GM06990 (cell line): ENCODE measurements at regions not wholly inside any gene's neighbourhood (a gene's known extent, or its start where the extent isn't known, plus 50 kb on each side); places are given as distances from the start of the nearest gene placed in this dataset.

ENCODE experiments used
- DNase-seq: peaks from one replicate; pipeline ENCODE4 v3.0.0-alpha.2; 2011; ENCODE audit not compliant: insufficient read length; ENCODE audit errors: extremely low read depth
- H3K27me3 ChIP-seq: replicated peaks from 2 replicates; pipeline ENCODE4 v1.6.0; 2011; ENCODE audit warnings: low read length; ENCODE audit not compliant: control insufficient read depth, insufficient read depth
- H3K36me3 ChIP-seq: 2 replicates; pipeline ENCODE4 v1.5.1; 2011; ENCODE audit warnings: low read length; ENCODE audit not compliant: control insufficient read depth, insufficient read depth
- H3K4me3 ChIP-seq: replicated peaks from 2 replicates; pipeline ENCODE4 v1.5.1; 2011; ENCODE audit warnings: low read depth, mild to moderate bottlenecking, control low read depth, low read length
- TF ChIP-seq, protein P1 (sequence below): IDR thresholded peaks from 2 replicates; pipeline ENCODE4 v1.5.1; 2011; ENCODE audit warnings: low read length, control low read depth, mild to moderate bottlenecking, inconsistent platforms; ENCODE audit not compliant: insufficient read depth, poor library complexity, severe bottlenecking

DNA sequence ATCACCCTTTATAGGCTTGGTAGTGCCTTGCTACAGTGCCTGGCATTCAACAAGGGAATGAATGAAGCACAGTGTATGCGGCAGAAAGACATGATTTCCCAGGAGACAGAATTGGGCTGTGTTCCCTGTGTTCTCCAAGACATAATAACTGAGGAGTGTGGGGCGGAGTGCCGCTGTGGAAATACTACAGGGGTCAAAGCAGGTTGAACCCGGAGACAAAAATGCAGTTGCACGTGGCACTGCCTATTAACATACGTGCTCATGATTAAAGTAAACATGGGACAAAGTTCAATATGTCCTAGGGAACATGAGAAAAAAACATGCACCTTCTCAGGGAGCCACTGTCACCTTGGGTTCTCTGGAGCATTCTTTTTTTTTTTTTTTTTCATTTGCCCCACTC is 820.8 kb downstream of the RPA4 start:
- H3K36me3 ChIP-seq: no peaks in the 10 kb centered on the region
- H3K4me3 ChIP-seq: no peak overlapping the region
- no peaks in the 10 kb centered on the region for H3K27me3 ChIP-seq
- no peak for DNase-seq
- TF ChIP-seq, protein P1, sequence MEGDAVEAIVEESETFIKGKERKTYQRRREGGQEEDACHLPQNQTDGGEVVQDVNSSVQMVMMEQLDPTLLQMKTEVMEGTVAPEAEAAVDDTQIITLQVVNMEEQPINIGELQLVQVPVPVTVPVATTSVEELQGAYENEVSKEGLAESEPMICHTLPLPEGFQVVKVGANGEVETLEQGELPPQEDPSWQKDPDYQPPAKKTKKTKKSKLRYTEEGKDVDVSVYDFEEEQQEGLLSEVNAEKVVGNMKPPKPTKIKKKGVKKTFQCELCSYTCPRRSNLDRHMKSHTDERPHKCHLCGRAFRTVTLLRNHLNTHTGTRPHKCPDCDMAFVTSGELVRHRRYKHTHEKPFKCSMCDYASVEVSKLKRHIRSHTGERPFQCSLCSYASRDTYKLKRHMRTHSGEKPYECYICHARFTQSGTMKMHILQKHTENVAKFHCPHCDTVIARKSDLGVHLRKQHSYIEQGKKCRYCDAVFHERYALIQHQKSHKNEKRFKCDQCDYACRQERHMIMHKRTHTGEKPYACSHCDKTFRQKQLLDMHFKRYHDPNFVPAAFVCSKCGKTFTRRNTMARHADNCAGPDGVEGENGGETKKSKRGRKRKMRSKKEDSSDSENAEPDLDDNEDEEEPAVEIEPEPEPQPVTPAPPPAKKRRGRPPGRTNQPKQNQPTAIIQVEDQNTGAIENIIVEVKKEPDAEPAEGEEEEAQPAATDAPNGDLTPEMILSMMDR: no peak

DNA sequence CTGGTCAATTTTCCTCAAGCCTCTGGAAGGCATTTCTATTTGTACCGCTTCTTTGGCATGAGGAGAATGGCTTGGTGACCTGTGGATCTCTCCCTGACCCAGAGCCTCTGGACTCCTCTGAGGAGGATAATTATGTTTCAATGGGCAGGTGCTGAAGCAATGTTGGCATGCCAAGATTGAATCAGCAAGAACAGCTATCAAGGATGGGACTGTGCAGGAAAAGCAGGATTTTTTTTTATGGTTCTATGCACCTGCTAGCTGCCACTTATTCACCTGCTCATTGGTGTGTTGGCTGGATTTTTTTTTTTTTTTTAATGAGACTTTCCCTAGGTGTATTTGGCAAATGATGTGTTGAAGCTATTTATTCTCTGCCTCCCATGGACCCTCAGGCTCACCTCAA is 821.2 kb downstream of the RPA4 start:
- H3K36me3 ChIP-seq: no peaks in the 10 kb centered on the region
- DNase-seq: no peak
- no peak overlapping the region for H3K4me3 ChIP-seq
- H3K27me3 ChIP-seq: no peaks in the 10 kb centered on the region
- TF ChIP-seq, protein P1: no peak

DNA sequence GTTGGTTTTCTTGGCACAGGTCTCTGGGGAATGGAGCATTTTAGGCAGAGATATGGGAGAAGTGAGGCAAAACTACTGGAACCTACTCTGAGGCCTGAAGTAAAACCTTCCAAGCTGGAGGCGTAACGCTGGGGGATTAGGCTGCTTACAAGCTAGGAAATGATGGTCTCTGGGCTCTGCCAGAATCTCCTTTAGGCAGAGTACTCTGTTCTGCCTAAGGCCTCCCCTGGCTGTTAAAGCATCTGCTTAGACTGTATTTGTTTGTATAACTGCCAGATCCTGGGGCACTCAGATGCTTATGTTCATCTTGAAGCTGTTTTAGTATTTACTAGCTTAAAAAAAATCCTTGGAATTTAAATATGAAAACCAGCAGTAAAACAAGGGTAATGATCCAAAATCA is 822.2 kb downstream of the RPA4 start:
- Histone ChIP-seq H3K36me3 (no peaks in the 10 kb centered on the region), H3K4me3 (no peak overlapping the region), H3K27me3 (no peaks in the 10 kb centered on the region)
- TF ChIP-seq, protein P1: no peak
- no peak for DNase-seq

DNA sequence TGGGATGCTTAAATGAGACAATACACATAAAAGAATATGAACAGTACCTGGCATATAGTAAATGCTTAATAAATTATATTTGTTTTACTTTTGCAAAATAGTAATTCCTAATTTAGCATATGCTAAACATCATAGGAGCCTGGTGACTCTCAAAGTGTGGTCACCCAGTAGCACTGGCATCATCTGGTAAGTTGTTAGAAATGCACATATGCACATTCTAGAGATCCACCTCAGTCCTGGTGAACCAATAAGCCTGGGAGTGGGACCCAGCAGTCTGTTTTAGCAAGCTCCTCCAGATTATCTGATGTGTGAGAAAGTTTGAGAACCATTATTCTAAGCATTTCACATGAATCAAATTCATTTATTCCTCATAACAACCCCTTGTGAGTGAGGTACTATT is 830.4 kb downstream of the RPA4 start:
- Histone ChIP-seq H3K4me3 (no peak overlapping the region), H3K27me3 (no peaks in the 10 kb centered on the region), H3K36me3 (no peaks in the 10 kb centered on the region)
- TF ChIP-seq, protein P1: no peak
- no peak for DNase-seq

DNA sequence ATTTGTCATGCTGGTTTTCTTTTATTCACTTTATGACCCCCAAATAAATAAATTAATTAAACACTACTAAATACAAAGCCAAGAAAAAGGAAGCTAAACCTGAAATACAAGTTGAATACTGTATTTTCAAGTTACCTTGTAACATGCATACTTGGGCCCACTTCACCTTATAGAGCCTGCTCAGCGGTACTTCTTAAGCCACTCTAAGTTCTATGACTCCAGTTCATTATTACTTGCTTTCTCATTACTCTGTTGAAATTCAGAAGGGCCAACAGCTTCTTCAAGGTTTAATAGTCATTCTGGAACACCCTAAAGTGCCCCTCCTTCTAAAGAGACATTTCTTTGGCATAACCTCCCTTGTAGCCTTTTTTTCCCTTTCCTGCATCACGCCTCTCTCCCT is 844.5 kb downstream of the RPA4 start:
- DNase-seq: no peak
- H3K36me3 ChIP-seq: no peaks in the 10 kb centered on the region
- no peaks in the 10 kb centered on the region for H3K27me3 ChIP-seq
- no peak overlapping the region for H3K4me3 ChIP-seq
- TF ChIP-seq, protein P1: no peak

DNA sequence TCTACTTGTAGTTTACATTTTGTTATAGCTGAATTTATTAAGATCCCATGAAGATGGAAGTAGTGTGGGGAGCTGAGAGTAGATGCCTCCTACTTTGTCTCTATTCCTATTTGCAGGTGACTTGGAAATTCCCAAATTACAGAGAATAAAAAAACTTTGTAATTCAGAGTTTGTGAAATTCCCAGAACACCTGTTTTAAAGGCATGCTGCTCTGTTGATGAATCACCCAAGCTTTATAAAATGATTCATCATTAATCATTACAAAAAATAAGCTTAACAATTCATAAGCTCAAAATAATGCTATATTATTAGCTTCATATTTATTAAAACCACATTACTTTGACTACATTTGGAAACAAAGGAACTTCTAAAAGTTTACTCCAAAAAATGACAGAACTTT is 856.3 kb downstream of the RPA4 start:
- H3K4me3 ChIP-seq: no peak overlapping the region
- H3K36me3 ChIP-seq: no peaks in the 10 kb centered on the region
- no peak for DNase-seq
- H3K27me3 ChIP-seq: no peaks in the 10 kb centered on the region
- TF ChIP-seq, protein P1: no peak
